GM13976 (cell line): ENCODE measurements at regions not wholly inside any gene's neighbourhood (a gene's known extent, or its start where the extent isn't known, plus 50 kb on each side); places are given as distances from the start of the nearest gene placed in this dataset.

Source experiments
- DNase-seq: peaks from one replicate; pipeline ENCODE4 v3.0.0; 2012; ENCODE audit warnings: low spot score
- CTCF ChIP-seq: IDR thresholded peaks from 2 replicates; pipeline ENCODE4 v1.5.1; 2012; ENCODE audit warnings: borderline replicate concordance, mild to moderate bottlenecking; ENCODE audit not compliant: insufficient read depth; ENCODE audit errors: extremely low read depth, missing control alignments, control extremely low read depth
- in situ Hi-C: fragments of 300-500 bp; cut with MboI; formaldehyde crosslinking; loops from one replicate; pipeline ENCODE4 v1.12.0; 2022; ENCODE audit warnings: low sequenced_read_pairs, mixed read lengths, inconsistent platforms; ENCODE audit not compliant: unreplicated experiment

GRCh38 chr2:48070415-48070814 is 164.1 kb upstream of the FBXO11 start:
- in situ Hi-C loops: no loop called here
- no peak for DNase-seq
- TF ChIP-seq CTCF: no peak

- TF ChIP-seq CTCF: no peak
- in situ Hi-C loops: no loop called here
- DNase-seq: no peak
Measured at GRCh38 chr2:48072583-48072982, 166.3 kb upstream of the FBXO11 start.

GRCh38 chr2:48075631-48076030 is 169.3 kb upstream of the FBXO11 start:
- no peak for DNase-seq
- in situ Hi-C loops: no loop called here
- no peak for TF ChIP-seq CTCF

- DNase-seq: no peak
- TF ChIP-seq CTCF: no peak
- in situ Hi-C loops: no loop called here
Measured at GRCh38 chr2:48080534-48081316, 174.4 kb upstream of the FBXO11 start.

GRCh38 chr2:48081317-48081628 is 175.0 kb upstream of the FBXO11 start:
- no peak for TF ChIP-seq CTCF
- DNase-seq: no peak
- in situ Hi-C loops: no loop called here

GRCh38 chr2:48085888-48086287 is 179.6 kb upstream of the FBXO11 start:
- in situ Hi-C loops: no loop called here

More at GRCh38 chr2:48085888-48086287, 179.6 kb upstream of the FBXO11 start:
- DNase-seq: no peak
- TF ChIP-seq CTCF: no peak
